Neural progenitor cell (in vitro differentiated cells): ENCODE measurements at regions not wholly inside any gene's neighbourhood (a gene's known extent, or its start where the extent isn't known, plus 50 kb on each side); places are given as distances from the start of the nearest gene placed in this dataset.

Experiments
- CTCF ChIP-seq: fragments of 200-600 bp; sonication (generic); IDR thresholded peaks from 2 replicates; pipeline ENCODE4 v1.5.1; 2017; ENCODE audit warnings: antibody characterized with exemption, mild to moderate bottlenecking
- EZH2 ChIP-seq: fragments of 200-600 bp; sonication (generic); IDR thresholded peaks from 2 replicates; pipeline ENCODE4 v1.6.1; 2017; ENCODE audit warnings: antibody characterized with exemption, mild to moderate bottlenecking, moderate library complexity

- no peak for TF ChIP-seq CTCF
- TF ChIP-seq EZH2 = no peak
Measured at GRCh38 chr22:26732284-26732683, 74.9 kb downstream of the MIAT start.
